Hematopoietic multipotent progenitor cell treated with erythropoietin and hydrocortisone succinate and interleukin-3 and kit ligand, for 6 days (in vitro differentiated cells): ENCODE measurements at regions not wholly inside any gene's neighbourhood (a gene's known extent, or its start where the extent isn't known, plus 50 kb on each side); places are given as distances from the start of the nearest gene placed in this dataset.
"Not testable (repeated sequence)": the region's sequence is repeated elsewhere in the genome, so short reads cannot be mapped to it uniquely, and the experiment has no call there.

Experiments
- DNase-seq: peaks from one replicate; pipeline ENCODE4 v3.0.0-alpha.2; 2015

- DNase-seq = no peak
These were observed 102.9 kb upstream of the PAX2 start for GRCh38 chr10:100642295-100642994.

DNA sequence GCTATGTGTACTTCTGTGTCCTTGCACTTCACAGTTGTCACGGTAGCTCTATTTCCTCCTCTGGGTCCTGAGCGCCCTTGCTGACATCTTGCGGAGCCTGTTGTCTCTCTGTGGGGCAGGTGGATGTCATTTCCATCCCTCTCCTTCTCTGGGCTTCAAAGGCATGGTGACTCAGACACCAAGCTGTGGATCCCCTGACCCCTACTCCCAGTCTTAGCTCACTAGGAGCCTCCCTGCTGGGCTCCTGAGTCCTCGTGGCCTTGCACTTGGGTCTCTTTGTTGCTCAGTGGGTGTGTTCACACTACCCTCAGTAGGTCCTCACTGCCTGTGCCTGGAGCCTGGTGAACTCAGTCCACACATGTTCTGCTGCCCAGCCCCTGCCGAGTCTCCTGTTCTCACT is 100.3 kb upstream of the PAX2 start:
- DNase-seq = no peak

DNA sequence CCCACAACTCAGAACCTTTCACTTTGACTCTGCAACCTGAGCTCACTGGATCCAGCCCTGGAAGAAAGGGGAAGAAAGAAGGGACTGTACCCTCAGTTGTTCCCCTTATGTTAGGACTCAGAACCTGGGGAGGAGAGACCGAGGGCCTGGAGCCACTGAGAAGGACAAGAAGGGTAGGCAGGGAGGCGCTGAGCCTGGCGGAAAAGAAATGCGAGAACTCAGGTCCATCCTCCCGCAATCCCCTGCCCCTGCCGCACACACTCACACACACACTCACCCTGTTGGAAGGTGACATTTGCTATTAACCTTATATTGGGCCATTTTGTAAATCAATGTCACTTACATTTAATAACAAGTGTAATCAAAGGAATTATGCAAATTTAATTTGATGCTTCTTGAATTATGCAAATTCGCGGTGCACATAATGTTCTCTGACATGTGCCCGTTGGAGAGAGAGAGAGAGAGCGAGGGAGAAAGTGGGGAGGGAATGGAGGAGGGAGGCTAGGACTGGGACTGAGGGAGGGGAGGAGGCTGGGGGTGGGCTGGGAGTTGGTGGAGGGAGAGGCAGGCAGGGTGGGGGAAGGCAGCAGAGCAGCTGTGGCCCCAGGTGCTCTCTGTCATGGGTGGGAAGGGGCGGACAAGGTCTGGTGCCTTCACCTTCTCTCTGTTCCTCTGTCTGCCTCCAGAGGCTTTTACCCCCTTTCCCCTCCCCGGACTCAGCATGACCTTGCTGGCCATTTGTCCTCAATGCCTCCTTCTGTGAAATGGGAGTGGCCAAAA is 99.6 kb upstream of the PAX2 start:
- no peak for DNase-seq

GRCh38 chr10:100647928-100648327 is 97.5 kb upstream of the PAX2 start:
- no peak for DNase-seq

GRCh38 chr10:100650693-100651092 is 94.7 kb upstream of the PAX2 start:
- no peak for DNase-seq

GRCh38 chr10:100651099-100651498 is 94.3 kb upstream of the PAX2 start:
- DNase-seq = not testable (repeated sequence)

DNA sequence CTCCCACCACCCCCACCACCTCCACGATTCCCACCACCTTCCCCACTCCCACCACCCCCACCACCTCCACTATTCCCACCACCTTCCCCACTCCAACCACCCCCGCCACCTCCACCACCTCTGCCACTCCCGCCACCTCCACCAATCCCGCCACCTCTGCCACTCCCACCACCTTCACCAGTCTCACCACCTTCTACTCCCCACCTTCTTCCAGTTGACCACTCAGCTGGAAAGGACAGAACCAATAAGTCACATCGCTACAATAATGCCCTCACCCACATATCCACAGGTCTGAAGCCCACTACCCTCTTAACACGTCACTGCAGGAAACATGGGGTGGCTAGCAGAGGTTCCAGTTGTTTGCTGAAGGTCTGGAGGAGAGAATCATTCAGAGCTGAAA is 93.5 kb upstream of the PAX2 start:
- DNase-seq = no peak

GRCh38 chr10:100652406-100653135 is 92.8 kb upstream of the PAX2 start:
- no peak for DNase-seq

- no peak for DNase-seq
These were observed 92.0 kb upstream of the PAX2 start for GRCh38 chr10:100653238-100653956.

GRCh38 chr10:100653957-100654781 is 91.2 kb upstream of the PAX2 start:
- peak; percentile 23 for DNase-seq

DNA sequence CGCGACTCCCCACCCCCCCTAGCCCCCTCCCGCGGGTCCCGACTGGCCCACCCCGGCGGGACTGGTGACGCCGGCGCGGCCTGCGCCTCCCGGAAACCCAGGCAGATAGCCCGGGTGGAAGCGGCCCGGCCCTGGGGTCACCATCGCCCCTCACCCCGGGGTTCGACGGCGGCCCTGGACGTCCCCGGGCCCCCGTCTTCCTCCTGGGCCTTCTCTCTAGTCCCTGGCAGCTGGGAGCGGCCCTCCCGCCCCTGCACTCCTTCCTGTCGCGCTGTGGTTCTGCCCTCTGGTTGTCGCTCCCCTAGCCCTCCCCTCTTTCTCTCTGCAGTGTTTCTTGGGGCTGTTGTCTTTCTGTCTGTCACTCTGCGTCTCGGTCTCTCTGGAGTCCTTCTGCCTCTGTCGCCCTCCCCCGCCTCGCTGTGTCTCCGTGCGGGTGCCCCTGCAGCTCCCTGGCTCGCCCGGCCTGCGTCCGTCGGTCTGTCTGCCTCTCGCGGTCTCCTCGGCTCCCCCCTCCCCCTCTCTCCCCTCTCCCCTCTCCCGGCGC is 90.5 kb upstream of the PAX2 start:
- no peak for DNase-seq

DNA sequence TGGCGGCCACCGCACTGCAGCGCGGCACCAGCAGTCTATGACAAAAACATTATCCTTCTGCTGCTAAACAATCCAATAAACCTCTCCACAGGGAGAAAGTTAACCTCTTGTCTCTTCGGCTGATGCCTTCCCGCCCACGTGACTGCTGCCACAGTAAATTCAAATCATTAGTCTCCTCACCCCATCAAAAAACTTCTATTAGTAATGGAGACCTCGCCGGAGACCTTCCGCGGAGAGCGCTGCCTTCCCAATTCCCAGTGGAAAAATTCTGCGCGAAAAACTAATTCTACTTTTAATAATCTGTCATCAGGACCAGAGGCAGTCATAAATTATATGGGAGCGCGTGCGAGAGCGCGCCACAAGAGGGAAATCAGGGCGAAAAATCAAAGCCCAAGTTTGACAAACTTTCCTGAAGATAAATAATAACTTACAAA is 90.0 kb upstream of the PAX2 start:
- DNase-seq = no peak

GRCh38 chr10:100655760-100656421 is 89.5 kb upstream of the PAX2 start:
- no peak for DNase-seq

GRCh38 chr10:100656454-100656853 is 88.9 kb upstream of the PAX2 start:
- DNase-seq = no peak

DNA sequence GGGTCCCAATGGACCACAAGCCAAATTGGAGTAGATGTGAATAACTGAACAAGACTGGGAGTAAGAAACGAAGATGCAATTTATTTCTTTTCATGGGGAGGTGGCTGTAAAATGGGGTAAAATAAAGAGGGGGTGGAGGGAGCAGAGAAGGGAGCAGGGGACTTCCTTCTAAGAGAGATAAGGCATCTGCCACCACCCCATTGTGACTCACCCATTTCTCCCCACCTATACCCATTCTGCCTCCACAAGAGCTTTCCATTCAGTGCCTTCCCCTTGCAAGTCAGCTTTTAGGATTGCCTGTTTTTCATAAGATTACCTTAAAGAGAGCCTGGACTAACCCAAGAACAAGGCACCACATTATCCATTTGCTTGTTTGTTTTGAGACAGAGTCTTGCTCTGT is 87.1 kb upstream of the PAX2 start:
- DNase-seq = no peak

DNA sequence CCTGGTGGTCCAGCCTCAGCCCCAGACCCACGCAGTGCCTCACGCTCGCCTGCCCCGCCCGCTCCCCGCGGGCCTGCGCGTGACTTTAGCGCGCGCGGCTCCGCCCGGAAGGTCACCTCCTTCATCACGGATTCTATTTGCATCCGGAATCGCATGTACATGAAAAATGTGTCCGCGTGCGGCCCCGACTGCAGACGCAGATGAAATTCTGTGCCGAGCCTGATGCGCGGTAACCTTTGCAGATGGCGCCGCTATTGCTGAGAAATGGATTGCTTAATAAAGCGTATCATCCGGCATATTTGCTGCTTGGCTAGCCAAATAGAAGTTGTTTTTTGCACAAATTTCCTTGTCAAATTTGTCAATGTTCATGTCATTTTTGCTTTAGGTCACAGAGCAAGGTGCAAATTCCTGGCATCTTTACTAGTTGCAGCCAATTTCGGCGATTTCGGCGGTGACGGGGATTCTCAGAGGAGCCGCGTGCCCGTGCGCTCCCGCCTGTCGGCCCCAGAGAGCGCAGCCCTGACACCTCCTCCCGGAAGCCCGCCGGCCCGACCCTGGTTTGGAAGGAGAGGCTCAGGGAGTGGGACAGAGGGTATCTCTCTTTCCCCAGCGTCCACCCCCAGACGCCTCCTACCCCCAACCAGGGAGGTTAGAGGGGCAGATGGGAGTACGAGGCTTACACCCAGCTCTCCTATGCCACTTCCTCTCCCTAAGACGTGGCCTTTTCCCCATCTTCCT is 85.9 kb upstream of the PAX2 start:
- DNase-seq = no peak

GRCh38 chr10:100660365-100660764 is 85.0 kb upstream of the PAX2 start:
- no peak for DNase-seq

DNA sequence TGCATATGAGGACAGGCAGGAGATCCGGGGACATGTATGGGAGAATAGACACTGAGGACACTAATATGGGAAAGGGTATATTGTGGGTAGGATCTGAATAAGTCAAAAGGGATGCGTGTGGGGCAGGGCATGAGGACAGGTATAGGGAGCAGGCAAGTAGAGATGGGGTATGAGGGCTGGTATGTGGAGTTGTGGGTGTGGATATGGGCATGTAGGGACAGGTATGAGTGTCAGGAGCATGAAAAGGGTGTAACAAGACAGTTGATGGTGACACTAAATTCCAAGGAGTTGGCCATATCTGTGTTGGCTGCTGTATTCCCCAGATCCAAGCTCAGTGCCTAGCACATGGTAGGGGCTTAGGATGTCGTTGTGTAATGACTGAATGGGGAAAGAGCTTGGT is 84.4 kb upstream of the PAX2 start:
- no peak for DNase-seq

GRCh38 chr10:100661520-100661919 is 83.9 kb upstream of the PAX2 start:
- no peak for DNase-seq

GRCh38 chr10:100662067-100662466 is 83.3 kb upstream of the PAX2 start:
- no peak for DNase-seq
